ENCODE measurements at regions not wholly inside any gene's neighbourhood (a gene's known extent, or its start where the extent isn't known, plus 50 kb on each side); places are given as distances from the start of the nearest gene placed in this dataset.

DNA sequence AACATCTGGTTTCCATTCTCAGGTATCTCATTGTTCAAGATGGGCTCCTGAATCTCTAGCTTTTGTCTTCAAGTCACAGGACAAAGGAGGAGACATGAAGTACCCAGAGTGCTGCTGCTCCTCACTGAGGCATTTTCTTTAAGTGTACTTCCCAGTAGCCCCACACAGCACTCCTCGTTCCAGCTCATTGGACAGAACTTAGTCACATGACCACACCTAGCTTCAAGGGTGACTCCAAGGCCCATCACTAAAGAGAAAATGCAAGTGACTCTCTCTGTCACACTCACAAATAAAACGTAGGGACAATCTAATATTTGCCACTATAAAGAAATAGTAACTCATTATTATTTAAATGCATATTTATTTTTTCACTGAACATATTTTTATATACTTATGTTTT, 58.3 kb upstream of the NEUROD6 start:
- no peak for DNase-seq

DNA sequence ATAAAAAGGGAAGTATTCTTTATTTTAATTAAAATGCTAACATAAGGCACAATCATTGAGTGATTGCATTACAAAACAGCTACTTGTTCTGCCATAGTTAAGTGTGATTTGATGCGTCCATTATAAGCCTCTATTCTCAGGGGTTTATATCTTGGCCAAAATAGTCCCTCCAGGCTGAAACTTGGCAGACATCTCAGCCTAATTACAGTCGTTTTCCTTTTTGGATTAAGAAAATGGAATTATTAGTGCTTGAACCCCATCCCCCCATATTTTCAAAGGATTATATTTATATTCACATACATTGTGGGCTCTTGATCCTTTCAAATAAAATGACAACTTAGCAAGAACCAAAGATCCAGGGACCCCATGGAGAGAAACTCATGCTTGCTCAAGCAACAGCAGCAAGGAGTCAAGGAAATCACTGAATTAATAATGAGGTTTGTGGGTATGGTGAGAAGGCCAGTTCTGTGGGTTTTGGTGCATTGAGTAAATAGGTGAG, 66.7 kb upstream of the NEUROD6 start:
- no peak for DNase-seq

DNA sequence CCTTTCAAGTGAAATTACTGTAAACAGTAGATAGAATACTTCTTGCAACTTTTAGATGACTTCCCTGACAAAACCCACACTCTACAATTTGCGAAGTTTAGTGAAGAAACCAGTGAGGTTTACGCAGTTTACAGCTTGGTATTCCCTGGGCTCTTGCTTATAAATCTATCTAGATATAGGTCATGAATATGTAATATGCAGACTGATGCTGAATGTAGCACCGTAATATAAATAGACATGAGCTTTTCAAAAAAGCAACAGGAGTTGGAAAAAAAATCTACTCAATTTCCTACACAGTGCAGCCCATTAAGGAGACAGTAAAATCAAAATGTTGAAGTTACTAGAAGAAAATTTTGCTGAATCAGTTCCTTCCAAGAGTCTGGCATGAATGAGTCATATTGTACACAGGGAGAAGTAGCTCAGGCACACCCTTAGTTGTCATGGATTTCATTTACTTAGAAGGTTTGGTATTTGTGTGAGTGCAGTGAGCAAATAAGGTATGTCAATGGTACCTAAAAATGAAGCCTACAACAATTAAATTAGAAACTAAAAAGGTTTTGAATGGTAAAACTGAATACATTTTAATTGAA, 67.7 kb upstream of the NEUROD6 start:
- DNase-seq, result no peak

DNA sequence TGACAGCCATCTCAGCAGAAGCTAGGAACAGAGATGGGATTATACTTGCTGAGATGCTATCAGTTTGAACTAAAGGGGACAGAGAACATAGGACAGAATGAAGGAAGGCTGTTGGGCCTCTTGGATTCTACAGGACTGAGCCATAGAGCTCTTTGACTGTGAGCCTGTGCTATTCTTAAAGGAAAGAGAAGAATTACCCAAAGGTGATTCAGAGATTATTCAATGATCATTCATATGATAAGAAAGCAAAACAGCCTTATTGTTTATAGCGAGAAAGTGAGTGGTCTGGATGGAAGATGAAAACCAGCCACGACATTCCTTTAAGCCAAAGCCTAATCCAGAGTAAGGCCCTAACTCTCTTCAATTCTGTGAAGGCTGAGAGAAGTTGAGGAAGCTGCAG, 69.7 kb upstream of the NEUROD6 start:
- DNase-seq, result no peak

DNA sequence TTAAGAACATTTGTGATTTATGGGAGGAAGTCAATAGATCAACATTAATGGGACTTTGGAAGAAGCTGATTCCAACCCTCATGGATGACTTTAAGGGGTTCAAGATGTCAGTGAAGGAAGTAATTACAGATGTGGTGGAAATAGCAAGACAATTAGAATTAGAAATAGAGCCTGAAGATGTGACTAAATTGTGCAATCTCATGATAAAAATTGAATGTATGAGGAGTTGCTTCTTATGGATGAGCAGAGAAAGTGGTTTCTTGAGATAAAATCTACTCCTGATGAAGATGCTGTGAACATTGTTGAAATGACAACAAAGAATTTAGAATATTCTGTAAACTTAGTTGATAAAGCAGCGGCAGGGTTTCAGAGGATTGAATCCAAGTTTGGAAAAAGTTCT, 70.9 kb upstream of the NEUROD6 start:
- no peak for DNase-seq

DNA sequence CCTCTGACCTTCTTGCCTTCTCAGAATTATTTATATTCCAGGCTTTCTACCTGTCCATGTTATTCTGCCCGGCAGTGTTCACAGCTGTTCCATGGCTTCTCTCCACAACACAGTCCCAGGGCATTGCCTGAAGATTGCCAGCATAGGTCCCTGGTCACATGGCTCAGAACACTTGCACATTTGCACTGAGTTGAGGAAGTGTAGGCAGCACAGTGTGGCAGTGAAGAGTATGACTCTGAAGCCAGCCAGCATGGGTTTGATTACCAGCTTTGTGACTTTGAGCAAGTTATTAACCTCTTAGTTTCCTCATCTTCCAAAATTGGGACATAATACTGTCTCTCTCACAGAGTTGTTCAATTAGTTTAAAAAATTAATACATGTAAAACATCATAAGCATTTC, 73.2 kb upstream of the NEUROD6 start:
- DNase-seq, result no peak

DNA sequence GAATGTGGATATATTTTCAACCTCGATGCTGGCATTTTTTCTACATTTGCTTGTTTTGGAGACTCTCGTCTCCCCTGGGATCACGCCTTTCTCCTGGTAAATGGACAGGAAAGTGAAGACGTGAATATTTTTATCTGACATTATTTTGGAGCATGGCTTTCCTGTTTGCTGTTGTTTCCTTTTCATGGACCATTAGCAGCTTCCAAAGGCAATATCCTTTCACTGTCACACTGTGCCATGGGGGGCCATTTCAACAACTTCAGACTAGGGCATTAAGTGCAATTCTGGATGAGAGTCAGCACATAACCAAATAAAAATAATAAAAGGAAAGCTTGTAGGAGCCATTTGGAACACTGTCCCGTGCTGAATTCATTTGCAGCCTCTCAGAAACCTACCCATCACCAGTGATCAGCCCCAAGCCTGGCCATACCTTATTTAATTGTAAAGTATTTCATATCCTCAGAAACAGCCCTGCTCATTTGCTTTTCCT, 75.9 kb upstream of the NEUROD6 start:
- DNase-seq, result no peak

DNA sequence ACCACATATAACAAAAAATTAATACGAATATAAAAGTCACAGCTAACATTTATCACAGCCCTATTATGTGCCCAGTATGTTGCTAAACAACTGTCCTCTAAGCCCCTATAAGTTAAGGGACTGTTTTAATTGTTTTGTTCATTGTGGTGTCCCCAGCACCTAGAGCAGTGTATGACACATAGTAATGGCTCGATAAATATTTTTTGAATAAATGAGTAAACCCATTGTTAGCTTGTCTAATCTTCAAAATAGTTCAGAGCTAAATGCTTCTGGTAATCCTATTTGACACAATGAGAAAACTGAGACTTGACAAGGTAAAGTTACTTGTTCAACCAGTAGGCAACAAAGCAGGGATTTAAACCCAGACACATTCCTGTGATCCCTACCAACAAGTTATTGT, 78.4 kb upstream of the NEUROD6 start:
- no peak for DNase-seq

DNA sequence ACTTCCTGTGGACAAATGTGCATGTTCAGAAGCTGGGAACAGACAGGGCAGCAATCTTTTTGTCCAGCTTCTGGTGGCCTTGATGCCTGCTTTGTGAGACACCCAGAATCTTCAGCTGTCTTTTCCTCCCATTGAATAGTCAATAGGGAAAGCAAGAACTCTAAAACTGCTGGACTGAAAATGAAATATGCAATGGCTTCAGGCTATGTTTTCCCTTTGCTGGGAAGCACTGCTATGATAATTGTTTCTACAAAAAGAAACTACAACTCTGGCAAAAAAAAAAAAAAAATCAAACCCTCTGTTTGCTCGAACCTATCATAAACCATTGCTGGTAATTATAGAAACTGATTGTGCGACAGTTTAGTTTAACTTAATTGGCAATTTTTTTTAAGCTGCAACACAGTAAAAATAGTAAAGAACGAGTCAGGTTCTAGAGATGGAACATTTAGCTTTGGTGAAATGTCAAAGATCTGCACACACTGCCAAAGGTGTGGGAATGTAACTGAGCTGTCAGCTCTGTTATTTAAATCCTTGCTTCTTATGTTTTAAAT, 79.1 kb upstream of the NEUROD6 start:
- no peak for DNase-seq

DNA sequence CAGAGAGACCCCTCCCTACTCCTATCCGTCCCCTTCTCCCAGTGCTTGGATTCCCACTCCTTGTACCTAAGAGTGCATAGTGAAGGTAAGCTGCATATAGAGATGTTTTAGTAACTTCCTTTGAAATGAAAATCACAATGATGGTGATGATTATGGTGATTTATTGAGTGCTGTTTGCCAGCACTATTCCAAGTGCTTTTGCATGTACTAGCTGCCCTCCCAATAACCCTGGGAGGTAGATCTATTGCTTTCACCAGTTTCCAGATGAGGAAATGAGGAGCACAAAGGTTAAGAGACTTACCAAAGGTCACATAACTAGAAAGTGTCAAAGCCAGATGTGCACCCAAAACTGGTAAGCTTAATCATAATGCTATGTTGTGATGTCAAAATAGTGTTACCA, 80.4 kb upstream of the NEUROD6 start:
- DNase-seq, result no peak

DNA sequence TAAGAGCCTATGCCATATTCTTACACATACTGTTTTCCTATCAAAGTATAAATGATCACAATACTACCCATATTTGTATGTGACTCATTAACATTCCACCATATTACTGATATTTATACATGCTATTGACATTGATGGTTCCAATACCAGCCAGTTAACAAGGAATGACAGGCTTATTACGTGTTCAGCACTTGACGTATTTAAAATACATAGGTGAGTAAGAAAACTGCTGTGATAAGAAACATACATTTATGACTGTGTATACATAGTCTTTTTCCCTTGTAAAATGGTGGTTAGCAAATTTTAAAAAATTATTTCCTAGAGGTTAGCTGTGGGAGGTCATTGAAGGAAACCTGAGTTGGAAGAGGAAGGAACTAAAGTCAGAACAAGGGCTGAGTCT, 81.1 kb upstream of the NEUROD6 start:
- no peak for DNase-seq

DNA sequence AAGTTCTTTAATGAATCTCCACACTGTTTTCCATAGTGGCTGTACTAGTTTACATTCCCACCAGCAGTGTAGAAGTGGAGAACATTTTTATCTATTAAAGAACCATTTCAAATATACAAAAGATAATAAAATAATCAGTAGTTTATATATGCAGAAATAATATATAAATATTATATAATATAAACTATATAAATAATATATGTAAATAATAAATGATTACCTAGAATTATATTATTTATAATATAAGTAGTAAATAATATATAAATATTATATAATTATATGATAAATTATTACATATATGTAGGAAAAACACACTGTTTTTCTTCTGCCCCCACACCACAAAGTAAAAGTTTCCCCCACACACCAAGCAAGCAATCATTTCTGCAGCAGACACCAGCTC, 83.5 kb upstream of the NEUROD6 start:
- DNase-seq, result no peak

DNA sequence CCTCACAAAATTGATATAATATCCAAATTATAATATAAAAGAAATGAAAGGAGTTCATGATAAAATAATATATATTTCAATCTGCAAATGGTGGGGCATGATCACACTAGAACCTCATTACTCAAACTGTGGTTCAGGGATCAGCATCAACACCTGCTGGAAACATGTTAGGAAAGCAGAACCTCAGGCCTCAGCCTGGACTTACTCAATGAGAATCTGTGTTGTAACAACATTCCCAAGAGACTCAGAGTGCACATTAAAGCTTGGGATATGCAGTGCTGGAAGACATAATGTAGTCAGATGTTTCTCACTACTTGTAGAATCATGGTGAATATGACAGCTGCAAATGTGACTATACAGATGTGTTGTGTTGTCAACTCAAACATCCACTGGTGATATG, 81.7 kb upstream of the ITPRID1 start:
- no peak for DNase-seq

DNA sequence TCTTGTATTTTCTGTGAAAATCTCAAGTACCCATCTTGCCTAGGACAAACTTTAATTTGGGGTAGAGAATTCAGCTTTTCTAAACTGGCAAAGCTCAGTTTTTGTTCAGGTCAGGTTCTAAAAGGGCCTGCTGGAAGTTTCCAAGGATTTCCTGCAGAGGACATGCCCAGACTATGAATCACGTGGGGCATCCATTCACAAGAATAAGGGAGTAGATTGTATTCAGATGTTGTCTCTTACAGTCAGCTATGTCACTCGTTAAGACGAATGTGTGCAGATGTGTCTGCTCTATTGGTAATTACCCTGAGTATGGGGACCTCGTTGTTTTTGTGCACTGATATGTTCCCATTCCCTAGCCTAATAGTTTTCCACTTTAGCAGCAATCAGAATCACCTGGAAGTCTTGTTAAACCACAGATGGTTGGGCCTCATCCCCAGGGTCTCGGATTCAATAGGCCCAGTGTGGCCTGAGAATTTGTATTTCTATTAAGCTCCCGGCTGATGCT, 81.0 kb upstream of the ITPRID1 start:
- no peak for DNase-seq

DNA sequence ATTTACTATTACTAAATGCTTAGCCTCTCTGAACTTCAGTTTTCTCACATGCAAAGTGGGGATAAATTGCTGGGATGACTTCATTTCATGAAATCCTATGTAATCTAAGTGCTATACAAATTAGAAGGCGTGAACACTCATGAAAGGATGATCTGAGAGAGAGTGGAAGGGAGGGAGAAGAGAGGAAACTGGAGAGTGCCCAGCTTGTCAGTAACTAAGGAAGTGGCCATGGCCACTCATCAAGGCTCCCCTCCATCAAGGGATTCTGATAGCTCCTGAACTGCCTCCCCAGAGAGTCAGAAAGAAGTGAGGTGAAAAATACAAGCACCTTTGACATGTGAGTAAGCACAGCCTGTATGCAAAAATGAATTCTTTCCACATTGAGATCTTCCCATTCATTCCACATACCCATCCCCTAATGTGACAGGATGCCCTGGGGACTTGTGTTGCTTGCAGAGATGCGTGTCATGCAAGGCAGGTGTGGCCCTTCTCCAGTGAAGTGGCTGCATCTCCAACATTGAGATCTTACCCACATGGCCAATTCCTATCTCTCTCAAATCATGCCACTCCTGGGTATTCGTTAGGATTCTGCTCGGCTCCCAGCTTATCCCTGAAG, 76.5 kb upstream of the ITPRID1 start:
- no peak for DNase-seq

DNA sequence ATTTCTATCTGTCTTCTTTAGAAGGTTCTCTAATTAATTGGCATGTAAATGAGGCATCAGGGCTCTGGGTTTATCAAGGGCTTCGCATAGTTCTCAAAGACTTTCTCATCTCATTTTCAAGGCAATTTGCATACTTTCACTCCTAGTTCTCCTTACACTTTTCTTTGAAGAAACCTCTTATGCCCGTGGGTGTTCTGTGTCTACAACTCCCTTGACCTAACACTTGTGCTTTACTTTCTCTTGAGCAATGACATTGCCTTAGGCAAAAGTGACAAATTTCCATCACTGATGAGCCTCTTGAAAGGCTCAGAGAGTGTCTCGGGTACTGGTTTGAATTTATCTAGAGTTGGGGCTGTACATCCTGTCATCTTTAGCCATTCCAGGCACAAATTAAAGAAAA, 74.7 kb upstream of the ITPRID1 start:
- no peak for DNase-seq

DNA sequence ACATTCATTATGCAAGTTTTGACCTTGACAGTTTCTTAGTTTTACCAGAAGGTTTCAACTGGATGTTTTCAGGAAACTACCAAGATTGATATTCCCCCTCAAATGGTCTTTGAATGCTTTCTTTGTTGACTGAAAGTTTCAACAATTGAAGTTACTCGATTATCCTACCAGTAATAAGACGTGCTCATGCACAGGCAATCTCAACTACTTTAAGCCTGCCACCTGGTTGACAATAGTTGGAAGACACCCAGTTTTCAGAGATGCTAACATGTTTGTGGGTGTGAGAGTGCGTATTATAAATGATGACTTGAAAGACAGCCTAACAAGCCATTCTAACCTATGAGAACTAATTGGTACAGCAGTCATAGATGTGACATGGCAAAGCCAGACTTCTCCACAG, 73.4 kb upstream of the ITPRID1 start:
- no peak for DNase-seq

DNA sequence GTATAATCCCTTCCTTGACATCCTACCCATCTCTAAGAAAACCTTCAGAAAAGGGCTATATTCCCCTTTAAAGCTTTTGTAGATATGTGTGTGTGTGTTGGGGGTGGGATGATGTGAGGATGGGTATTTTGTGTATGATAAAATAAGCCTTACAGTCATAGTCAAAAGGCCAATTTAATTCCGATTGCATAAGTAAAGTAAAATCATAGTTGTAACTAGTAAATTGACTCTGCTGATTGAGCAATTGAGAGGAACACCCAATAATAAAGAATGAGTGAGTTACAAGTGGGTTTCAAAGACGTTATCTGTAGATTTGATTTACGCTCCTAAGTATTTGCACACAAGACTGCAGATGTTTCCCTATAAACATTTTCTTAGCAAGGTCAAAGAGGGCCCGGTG, 71.3 kb upstream of the ITPRID1 start:
- DNase-seq, result no peak

DNA sequence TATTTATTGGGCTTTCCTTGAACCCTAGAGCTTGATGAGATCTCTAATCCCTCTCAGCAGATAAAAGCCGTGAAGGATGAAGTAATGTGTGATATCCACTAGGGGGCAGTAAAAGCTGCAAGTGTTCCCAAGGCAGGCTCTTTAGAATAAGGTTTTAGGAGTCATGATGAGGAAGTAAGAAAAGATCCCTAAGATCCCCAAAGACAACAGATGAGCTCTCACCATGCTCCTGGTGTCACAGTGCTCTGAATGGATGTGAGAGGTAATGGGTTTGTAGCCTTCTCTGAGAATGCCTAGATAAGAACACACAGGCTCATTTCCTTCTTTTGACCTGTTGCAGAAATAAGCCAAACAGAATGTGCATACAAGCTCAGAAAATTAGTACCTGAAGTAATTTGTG, 70.4 kb upstream of the ITPRID1 start:
- DNase-seq, result peak; percentile 30

DNA sequence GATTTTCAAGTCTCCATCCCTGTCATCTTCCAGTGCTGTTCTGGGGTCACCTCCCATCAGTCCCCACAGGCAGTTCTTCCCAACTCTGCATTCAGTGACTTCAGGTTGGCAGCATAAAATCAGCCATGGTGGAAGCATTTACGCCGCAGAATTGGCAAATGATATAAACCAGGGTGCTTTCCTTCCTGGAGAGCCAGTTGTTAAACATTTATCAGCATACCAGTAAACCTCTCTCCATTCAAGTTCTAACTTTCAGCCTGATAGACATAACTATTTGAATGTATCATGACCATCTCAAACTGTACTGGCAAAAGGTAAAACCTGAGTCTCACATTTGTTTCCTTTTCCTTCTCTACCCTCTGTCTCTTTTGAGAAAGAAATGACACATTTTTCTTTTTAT, 69.7 kb upstream of the ITPRID1 start:
- DNase-seq, result no peak

DNA sequence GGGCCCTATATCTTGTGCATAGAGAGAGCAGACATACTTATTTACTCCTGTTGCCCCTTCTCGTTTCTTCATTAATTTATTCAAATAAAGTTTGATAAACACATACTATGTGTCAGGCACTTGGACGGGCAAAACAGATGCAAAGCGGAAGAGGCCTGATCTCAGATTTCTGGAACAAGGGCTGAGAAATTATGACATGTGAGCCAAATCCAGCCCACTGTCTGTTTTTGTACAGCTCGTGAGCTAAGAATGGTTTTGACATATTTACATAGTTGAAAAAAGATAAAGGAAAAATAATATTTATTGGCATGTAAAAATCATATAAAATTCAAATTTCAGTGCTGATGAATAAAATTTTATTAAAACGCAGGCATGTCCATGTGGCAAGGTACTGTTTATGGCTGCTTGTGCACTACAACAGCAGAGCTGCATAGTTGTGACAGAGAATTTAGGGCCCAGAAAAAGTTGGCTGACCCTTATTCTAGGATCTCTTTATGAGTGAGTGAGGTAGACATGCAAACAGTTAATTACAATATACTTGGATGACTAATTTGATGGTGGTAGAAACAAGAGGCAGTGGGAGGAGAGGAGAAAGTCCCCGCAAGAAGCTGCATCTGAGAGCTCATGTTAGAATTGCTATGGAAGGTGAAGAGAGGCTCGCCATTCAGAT, 68.1 kb upstream of the ITPRID1 start:
- no peak for DNase-seq

DNA sequence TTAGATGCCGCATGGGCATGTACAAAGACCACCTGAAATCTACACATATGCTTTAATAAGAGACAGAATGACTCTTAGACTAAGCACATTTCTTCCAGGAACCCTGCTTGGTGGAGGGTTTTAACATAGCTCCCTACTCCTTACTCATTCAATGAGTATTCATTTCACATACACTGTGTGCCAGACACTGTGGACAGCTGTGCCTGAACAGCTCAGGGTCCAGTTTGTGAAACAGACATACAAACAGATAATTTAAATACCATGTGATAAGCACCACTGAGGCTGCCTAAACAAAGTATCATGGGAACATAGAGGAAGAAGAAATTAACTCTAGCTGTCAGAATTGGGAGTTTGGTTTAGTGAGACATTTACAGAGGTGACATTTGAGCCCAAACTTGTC, 65.2 kb upstream of the ITPRID1 start:
- DNase-seq, result no peak

DNA sequence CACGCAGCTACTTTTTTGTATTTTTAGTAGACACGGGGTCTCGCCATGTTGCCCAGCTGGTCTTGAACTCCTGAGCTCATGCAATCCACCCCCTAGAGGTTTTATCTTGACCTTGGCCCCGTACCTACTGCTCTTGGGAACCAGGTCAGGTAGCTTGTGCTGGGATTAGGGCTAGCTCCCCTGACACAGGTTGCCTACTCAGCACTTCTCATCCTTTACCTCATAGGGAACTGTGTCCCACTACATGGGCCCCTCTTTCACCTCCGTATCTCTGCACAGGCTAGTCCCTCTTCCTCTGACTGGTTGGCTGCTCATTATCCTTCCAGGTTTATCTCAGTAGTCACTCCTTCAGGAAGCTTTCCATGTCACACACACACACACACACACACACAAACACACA, 58.0 kb upstream of the ITPRID1 start:
- no peak for DNase-seq

All from GF-D8 (cell line).